Psoas muscle (tissue), 7 donors: ENCODE measurements at regions not wholly inside any gene's neighbourhood (a gene's known extent, or its start where the extent isn't known, plus 50 kb on each side); places are given as distances from the start of the nearest gene placed in this dataset.

ENCODE experiments used
- ATAC-seq, 4 donors: fragments of 200-7000 bp; cut with Tn5 transposase; one replicate each; pipeline ENCODE4 v1.9.1; 2020; ENCODE audit warnings: moderate library complexity in 3 of 4, mild to moderate bottlenecking in 2 of 4
- DNase-seq, 2 donors: peaks; one replicate each; pipeline ENCODE4 v3.0.0-alpha.2; 2020
- H3K27ac ChIP-seq: fragments of 200-600 bp; one replicate; pipeline ENCODE4 v1.8.0; 2022
- H3K27me3 ChIP-seq, 3 donors: fragments of 200-600 bp in 1 of 3; one replicate each; pipeline versions ENCODE4 v1.6.1 to v1.8.0; 2013 to 2022; ENCODE audit warnings: low read length in 2 of 3, mild to moderate bottlenecking in 2 of 3, moderate library complexity in 1 of 3; ENCODE audit not compliant: insufficient read depth in 3 of 3
- H3K36me3 ChIP-seq, 2 donors: fragments of 200-600 bp in 1 of 2; one replicate each; pipeline versions ENCODE4 v1.6.1 to v1.8.0; 2013 to 2022; ENCODE audit warnings: low read depth in 1 of 2, mild to moderate bottlenecking in 1 of 2, moderate library complexity in 1 of 2; ENCODE audit not compliant: insufficient read depth in 1 of 2
- H3K4me1 ChIP-seq: fragments of 200-600 bp; one replicate; pipeline ENCODE4 v1.8.0; 2022
- H3K4me3 ChIP-seq: fragments of 200-600 bp; one replicate; pipeline ENCODE4 v1.8.0; 2022; ENCODE audit warnings: mild to moderate bottlenecking
- H3K9me3 ChIP-seq: fragments of 200-600 bp; one replicate; pipeline ENCODE4 v1.8.0; 2022
- CTCF ChIP-seq: fragments of 200-600 bp; IDR thresholded peaks from one replicate; pipeline ENCODE4 v1.8.0; 2022; ENCODE audit warnings: antibody characterized with exemption
- WGBS, 3 donors: extraction: QIAGEN DNeasy Blood & Tissue Kit; methylation state at CpG; one replicate each; pipeline versions ENCODE4 v1.1.6 to v1.1.7; 2013; 5-methylcytosine and 5-hydroxymethylcytosine counted together
- intact Hi-C, 2 donors: fragments of 100-400 bp; cut with DNase I; formaldehyde crosslinking; loops; one replicate each; pipeline versions ENCODE4 v1.11.0 to v1.14.2; 2022
- donor health status: healthy with polysubstance abuse.
- donor health status: DM: no; HTN: no; CAD: no; lungs with moderate emphysema.
- donor health status: Bipolar disorder and iron deficiency.
- donor health status: healthy.
- donor health status: DM: yes; HTN: yes; CAD: no.
- donor health status: DM: no; HTN: no; CAD: no.
- donor health status: DM: yes; HTN: yes; CAD: no.

- Histone ChIP-seq H3K4me1 (no peaks in the 10 kb centered on the region), H3K36me3 (no peaks in the 10 kb centered on the region), H3K27ac (no peak overlapping the region), H3K9me3 (peaks cover 3% of the 10 kb centered on the region), H3K27me3 (no peaks in the 10 kb centered on the region), H3K4me3 (no peak overlapping the region)
- 59 to 68% (median 59%) methylated on average over 2 of the region's 2 CpGs for WGBS, 3 donors
- intact Hi-C loops = no loop called here
- no peak for ATAC-seq
- no peak for TF ChIP-seq CTCF
- DNase-seq = no peak
These were observed 56.2 kb upstream of the AKAP13 start for GRCh38 chr15:85324202-85324601.

- no peak for TF ChIP-seq CTCF
- DNase-seq (no peak), ATAC-seq (no peak)
- Histone ChIP-seq H3K27me3 (no peaks in the 10 kb centered on the region), H3K36me3 (no peaks in the 10 kb centered on the region), H3K4me3 (no peak overlapping the region), H3K4me1 (peaks cover 2% of the 10 kb centered on the region), H3K9me3 (peaks cover 3% of the 10 kb centered on the region), H3K27ac (no peak overlapping the region)
- intact Hi-C loops = no loop called here
- 88 to 95% (median 88%) methylated on average over 2 of the region's 2 CpGs for WGBS, 3 donors
These were observed 54.6 kb upstream of the AKAP13 start for GRCh38 chr15:85325834-85326233.

- no peak for DNase-seq
- peaks cover 3% of the 10 kb centered on the region for H3K9me3 ChIP-seq
- ATAC-seq = no peak
- TF ChIP-seq CTCF = no peak
- H3K27ac ChIP-seq = no peak overlapping the region
- H3K36me3 ChIP-seq = no peaks in the 10 kb centered on the region
- intact Hi-C loops = no loop called here
- H3K4me1 ChIP-seq = peaks cover 6% of the 10 kb centered on the region
- no peaks in the 10 kb centered on the region for H3K27me3 ChIP-seq
- no peak overlapping the region for H3K4me3 ChIP-seq
These were observed 54.1 kb upstream of the AKAP13 start for GRCh38 chr15:85326291-85326690.

GRCh38 chr15:85327820-85328219, 52.6 kb upstream of the AKAP13 start:
- Histone ChIP-seq H3K27ac (no peak overlapping the region), H3K4me1 (peaks cover 12% of the 10 kb centered on the region), H3K9me3 (no peaks in the 10 kb centered on the region), H3K36me3 (no peaks in the 10 kb centered on the region), H3K27me3 (no peaks in the 10 kb centered on the region), H3K4me3 (no peak overlapping the region)
- ATAC-seq = no peak
- intact Hi-C loops = no loop called here
- no peak for DNase-seq
- no peak for TF ChIP-seq CTCF
- 92 to 93% (median 92%) methylated on average over 3 of the region's 3 CpGs for WGBS, 3 donors
